ENCODE measurements at regions not wholly inside any gene's neighbourhood (a gene's known extent, or its start where the extent isn't known, plus 50 kb on each side); places are given as distances from the start of the nearest gene placed in this dataset.

GRCh38 chr7:115410972-115411686 is 489.2 kb downstream of the MDFIC start:
- H2AFZ ChIP-seq (ENCODE audit: insufficient read depth, low read depth, low read length, poor library complexity, severe bottlenecking) = peak overlapping the region; percentile 87

DNA sequence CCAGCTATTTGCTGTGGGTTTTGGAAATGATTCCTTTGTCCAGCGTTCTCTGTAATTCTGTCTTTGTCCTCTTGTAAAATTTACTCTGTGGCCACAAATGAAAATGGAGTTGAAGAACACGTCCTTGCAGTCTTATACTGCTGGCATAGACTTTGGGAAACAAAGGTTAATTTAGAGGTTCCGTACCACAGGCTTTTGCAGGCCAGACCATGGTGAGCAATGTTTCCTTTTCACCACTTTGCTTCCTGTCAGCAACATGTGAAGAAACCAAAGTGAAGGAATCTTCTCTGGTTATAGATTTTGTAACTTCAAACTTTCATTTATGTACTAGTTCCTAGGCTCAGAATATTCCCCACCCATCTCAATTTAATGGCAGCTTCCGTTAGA is 488.5 kb downstream of the MDFIC start:
- TF ChIP-seq EZH2 (IDR thresholded peaks at IDR 0.05; ENCODE audit: borderline replicate concordance, insufficient read depth, low read depth, low read length, poor library complexity, severe bottlenecking) = no peak
- TF ChIP-seq, protein P1, sequence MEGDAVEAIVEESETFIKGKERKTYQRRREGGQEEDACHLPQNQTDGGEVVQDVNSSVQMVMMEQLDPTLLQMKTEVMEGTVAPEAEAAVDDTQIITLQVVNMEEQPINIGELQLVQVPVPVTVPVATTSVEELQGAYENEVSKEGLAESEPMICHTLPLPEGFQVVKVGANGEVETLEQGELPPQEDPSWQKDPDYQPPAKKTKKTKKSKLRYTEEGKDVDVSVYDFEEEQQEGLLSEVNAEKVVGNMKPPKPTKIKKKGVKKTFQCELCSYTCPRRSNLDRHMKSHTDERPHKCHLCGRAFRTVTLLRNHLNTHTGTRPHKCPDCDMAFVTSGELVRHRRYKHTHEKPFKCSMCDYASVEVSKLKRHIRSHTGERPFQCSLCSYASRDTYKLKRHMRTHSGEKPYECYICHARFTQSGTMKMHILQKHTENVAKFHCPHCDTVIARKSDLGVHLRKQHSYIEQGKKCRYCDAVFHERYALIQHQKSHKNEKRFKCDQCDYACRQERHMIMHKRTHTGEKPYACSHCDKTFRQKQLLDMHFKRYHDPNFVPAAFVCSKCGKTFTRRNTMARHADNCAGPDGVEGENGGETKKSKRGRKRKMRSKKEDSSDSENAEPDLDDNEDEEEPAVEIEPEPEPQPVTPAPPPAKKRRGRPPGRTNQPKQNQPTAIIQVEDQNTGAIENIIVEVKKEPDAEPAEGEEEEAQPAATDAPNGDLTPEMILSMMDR (IDR thresholded peaks at IDR 0.05) = no peak
- intact Hi-C loops (cut with micrococcal nuclease) = loop anchor here (2.0 to 5.0 kb wide), 3 partner anchors 24 to 488 kb away; partner anchors contain the start of gene MDFIC
- DNase-seq = no peak

More at GRCh38 chr7:115410972-115411686, 489.2 kb downstream of the MDFIC start:
- H3K4me3 ChIP-seq (ENCODE audit: control extremely low read depth in 1 of 5, extremely low read depth in 1 of 5, insufficient read depth in 1 of 5, low read depth in 2 of 5, low read length in 4 of 5) = peak overlapping the region in 2 of 5 experiments; percentile 8 to 44
- H3K36me3 ChIP-seq (replicated peaks in 1 of 2; ENCODE audit: control extremely low read depth in 1 of 2, control insufficient read depth in 1 of 2, extremely low read depth in 1 of 2, insufficient read depth in 2 of 2, low read length in 1 of 2) = no peaks in the 10 kb centered on the region
- H3K79me2 ChIP-seq (ENCODE audit: control insufficient read depth, insufficient read depth, low read length) = no peaks in the 10 kb centered on the region
- CTCF ChIA-PET = interaction anchor here (0.7 kb wide), 2 partner anchors 12 to 41 kb away, joined by 3 read pairs; no protein-coding TSS in a partner anchor
- H3K4me1 ChIP-seq (ENCODE audit: control insufficient read depth in 2 of 2, insufficient read depth in 2 of 2, low read length in 2 of 2) = peaks cover 24 to 25% of the 10 kb centered on the region in 2 donors
- H4K20me1 ChIP-seq (ENCODE audit: control insufficient read depth, insufficient read depth, low read length, poor library complexity, severe bottlenecking) = no peaks in the 10 kb centered on the region
- H3K4me2 ChIP-seq (replicated peaks; ENCODE audit: low read depth, low read length, poor library complexity, severe bottlenecking) = peak overlapping the region; percentile 71
- ATAC-seq (ENCODE audit: low read depth) = peak; percentile 84
- peak overlapping the region; percentile 42 for H3K9ac ChIP-seq (ENCODE audit: low read length)
- peak overlapping the region; percentile 57 to 78 for H3K27ac ChIP-seq (ENCODE audit: low read length in 2 of 2)
- H3K27me3 Mint-ChIP-seq = peaks cover 3% of the 10 kb centered on the region
- no peaks in the 10 kb centered on the region for H3K9me3 Mint-ChIP-seq (ENCODE audit: insufficient read depth)
- peak; percentile 74 for DNase-seq
- POLR2A ChIA-PET = no interaction called here
- WGBS (ENCODE audit: insufficient coverage) = 100% methylated on average over 1 of the region's 3 CpGs
- no peaks in the 10 kb centered on the region for H3K9me3 ChIP-seq (ENCODE audit: control extremely low read depth in 1 of 3, control insufficient read depth in 2 of 3, insufficient read depth in 1 of 3, low read length in 2 of 3)
- H3K4me3 Mint-ChIP-seq = peak overlapping the region; percentile 75
- H3K4me1 Mint-ChIP-seq = peaks cover 24% of the 10 kb centered on the region
- H3K27ac Mint-ChIP-seq = peak overlapping the region; percentile 85
- H3K27me3 ChIP-seq (replicated peaks in 1 of 4; ENCODE audit: control extremely low read depth in 1 of 4, control insufficient read depth in 3 of 4, insufficient read depth in 4 of 4, low read length in 3 of 4) = no peaks in the 10 kb centered on the region
- intact Hi-C loops (cut with micrococcal nuclease) = loop anchor here (2.0 to 5.0 kb wide), 3 partner anchors 24 to 489 kb away; partner anchors contain the start of gene MDFIC
- TF ChIP-seq, protein P1 (IDR thresholded peaks at IDR 0.05) = no peak

More for the DNA sequence above, 488.5 kb downstream of the MDFIC start:
- Histone ChIP-seq H3K27ac (ENCODE audit: low read length in 2 of 2) (peak overlapping the region in 1 of 2 donors; percentile 78), H3K79me2 (ENCODE audit: control insufficient read depth, insufficient read depth, low read length) (no peaks in the 10 kb centered on the region), H3K36me3 (replicated peaks in 1 of 2; ENCODE audit: control extremely low read depth in 1 of 2, control insufficient read depth in 1 of 2, extremely low read depth in 1 of 2, insufficient read depth in 2 of 2, low read length in 1 of 2) (no peaks in the 10 kb centered on the region), H3K4me2 (replicated peaks; ENCODE audit: low read depth, low read length, poor library complexity, severe bottlenecking) (peak overlapping the region; percentile 71), H2AFZ (ENCODE audit: insufficient read depth, low read depth, low read length, poor library complexity, severe bottlenecking) (peak overlapping the region; percentile 53), H3K27me3 (replicated peaks in 1 of 4; ENCODE audit: control extremely low read depth in 1 of 4, control insufficient read depth in 3 of 4, insufficient read depth in 4 of 4, low read length in 3 of 4) (no peaks in the 10 kb centered on the region), H3K4me1 (ENCODE audit: control insufficient read depth in 2 of 2, insufficient read depth in 2 of 2, low read length in 2 of 2) (peaks cover 24 to 25% of the 10 kb centered on the region in 2 donors), H3K4me3 (ENCODE audit: control extremely low read depth in 1 of 5, extremely low read depth in 1 of 5, insufficient read depth in 1 of 5, low read depth in 2 of 5, low read length in 4 of 5) (peak overlapping the region in 1 of 5 experiments; percentile 18), H3K9ac (ENCODE audit: low read length) (peak overlapping the region; percentile 10), H4K20me1 (ENCODE audit: control insufficient read depth, insufficient read depth, low read length, poor library complexity, severe bottlenecking) (no peaks in the 10 kb centered on the region), H3K9me3 (ENCODE audit: control extremely low read depth in 1 of 3, control insufficient read depth in 2 of 3, insufficient read depth in 1 of 3, low read length in 2 of 3) (no peaks in the 10 kb centered on the region)
- H3K27ac Mint-ChIP-seq = no peak overlapping the region
- peaks cover 3% of the 10 kb centered on the region for H3K27me3 Mint-ChIP-seq
- ATAC-seq (ENCODE audit: low read depth) = no peak
- no peaks in the 10 kb centered on the region for H3K9me3 Mint-ChIP-seq (ENCODE audit: insufficient read depth)
- ChIA-PET POLR2A (no interaction called here), CTCF (interaction anchor here (0.7 kb wide), 1 partner anchor 13 kb away, joined by 3 read pairs; no protein-coding TSS in a partner anchor)
- H3K4me1 Mint-ChIP-seq = peaks cover 24% of the 10 kb centered on the region
- peak overlapping the region; percentile 2 for H3K4me3 Mint-ChIP-seq
- WGBS (ENCODE audit: insufficient coverage) = 40% methylated on average over 3 of the region's 4 CpGs
